Esophagus squamous epithelium (tissue), 5 donors: ENCODE measurements at regions not wholly inside any gene's neighbourhood (a gene's known extent, or its start where the extent isn't known, plus 50 kb on each side); places are given as distances from the start of the nearest gene placed in this dataset.

Source experiments
- DNase-seq: peaks from one replicate; lab custom pipeline; 2025; lab: John Stamatoyannopoulos, UW
- H3K27ac ChIP-seq, 4 donors: fragments of 200-600 bp; sonication (generic); one replicate each; pipeline ENCODE4 v1.5.1; 2016 to 2019; ENCODE audit warnings: mild to moderate bottlenecking in 1 of 4
- H3K27me3 ChIP-seq, 4 donors: fragments of 200-600 bp; sonication (generic); 1 replicate in 3 of 4; 2 replicates in 1 of 4; pipeline versions ENCODE4 v1.5.1 to v1.6.0; 2017 to 2021; ENCODE audit warnings: antibody characterized with exemption in 1 of 4
- H3K36me3 ChIP-seq, 3 donors: fragments of 200-600 bp; sonication (generic); one replicate each; pipeline ENCODE4 v1.5.1; 2016 to 2019
- H3K4me1 ChIP-seq, 3 donors: fragments of 200-600 bp; sonication (generic); one replicate each; pipeline ENCODE4 v1.5.1; 2017 to 2019
- H3K4me3 ChIP-seq, 4 donors: fragments of 200-600 bp; sonication (generic); 1 replicate in 3 of 4; 2 replicates in 1 of 4; pipeline ENCODE4 v1.5.1; 2016 to 2019; ENCODE audit warnings: mild to moderate bottlenecking in 2 of 4, moderate library complexity in 1 of 4
- H3K9me3 ChIP-seq, 3 donors: fragments of 200-600 bp; sonication (generic); one replicate each; pipeline ENCODE4 v1.5.1; 2016 to 2019
- CTCF ChIP-seq, 6 experiments: fragments of 450-650 bp in 4 of 6; fragments of 200-600 bp in 2 of 6; sonication (generic) in 2 of 6; IDR thresholded peaks; one replicate each; pipeline ENCODE4 v1.5.1; 2016 to 2019; ENCODE audit warnings: antibody characterized with exemption in 6 of 6, mild to moderate bottlenecking in 4 of 6, moderate library complexity in 4 of 6
- POLR2A ChIP-seq, 4 donors: fragments of 450-650 bp; IDR thresholded peaks; one replicate each; pipeline ENCODE4 v1.6.1; 2017; ENCODE audit warnings: antibody characterized with exemption in 4 of 4, mild to moderate bottlenecking in 4 of 4, moderate library complexity in 3 of 4
- WGBS, 2 donors: methylation state at CpG; one replicate each; pipeline ENCODE4 v1.1.5; 2018; 5-methylcytosine and 5-hydroxymethylcytosine counted together
- intact Hi-C: fragments of 100-400 bp; cut with DNase I; formaldehyde crosslinking; loops from one replicate; pipeline ENCODE4 v1.15.0; 2022
- small RNA-seq, 4 donors: library from RNA; depleted of rRNA; stranded (forward); fragments of <200 nt; gene quantifications; one replicate each; pipeline ENCODE3, GENCODE V24; 2016
- donor health status: DM: yes; HTN: yes; CAD: no.

- Histone ChIP-seq H3K36me3 (no peaks in the 10 kb centered on the region), H3K4me1 (no peaks in the 10 kb centered on the region), H3K27me3 (no peaks in the 10 kb centered on the region), H3K9me3 (no peaks in the 10 kb centered on the region), H3K4me3 (no peak overlapping the region), H3K27ac (no peak overlapping the region)
- 84 to 93% methylated on average over 3 to 6 of the region's 6 CpGs for WGBS, 2 donors
- no peak for TF ChIP-seq CTCF (IDR thresholded peaks at IDR 0.05)
- no peak for TF ChIP-seq POLR2A (IDR thresholded peaks at IDR 0.05)
- no peak for DNase-seq
- intact Hi-C loops: loop anchor here (10.0 kb wide), 1 partner anchor 414 kb away; no protein-coding TSS in a partner anchor
Measured at GRCh38 chr9:788777-789176, 52.7 kb upstream of the DMRT1 start.

Small RNA genes lying in the stretch of these regions (small RNA-seq; reads per million reads assigned to genes)
- gene AL392089.1 (0 reads per million in 4 donors), gene RNU6-1327P (0 reads per million in 4 donors)
